ENCODE measurements at regions not wholly inside any gene's neighbourhood (a gene's known extent, or its start where the extent isn't known, plus 50 kb on each side); places are given as distances from the start of the nearest gene placed in this dataset.

- TF ChIP-seq, protein P1, sequence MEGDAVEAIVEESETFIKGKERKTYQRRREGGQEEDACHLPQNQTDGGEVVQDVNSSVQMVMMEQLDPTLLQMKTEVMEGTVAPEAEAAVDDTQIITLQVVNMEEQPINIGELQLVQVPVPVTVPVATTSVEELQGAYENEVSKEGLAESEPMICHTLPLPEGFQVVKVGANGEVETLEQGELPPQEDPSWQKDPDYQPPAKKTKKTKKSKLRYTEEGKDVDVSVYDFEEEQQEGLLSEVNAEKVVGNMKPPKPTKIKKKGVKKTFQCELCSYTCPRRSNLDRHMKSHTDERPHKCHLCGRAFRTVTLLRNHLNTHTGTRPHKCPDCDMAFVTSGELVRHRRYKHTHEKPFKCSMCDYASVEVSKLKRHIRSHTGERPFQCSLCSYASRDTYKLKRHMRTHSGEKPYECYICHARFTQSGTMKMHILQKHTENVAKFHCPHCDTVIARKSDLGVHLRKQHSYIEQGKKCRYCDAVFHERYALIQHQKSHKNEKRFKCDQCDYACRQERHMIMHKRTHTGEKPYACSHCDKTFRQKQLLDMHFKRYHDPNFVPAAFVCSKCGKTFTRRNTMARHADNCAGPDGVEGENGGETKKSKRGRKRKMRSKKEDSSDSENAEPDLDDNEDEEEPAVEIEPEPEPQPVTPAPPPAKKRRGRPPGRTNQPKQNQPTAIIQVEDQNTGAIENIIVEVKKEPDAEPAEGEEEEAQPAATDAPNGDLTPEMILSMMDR (IDR thresholded peaks at IDR 0.05; ENCODE audit: poor library complexity, severe bottlenecking) = no peak
- no peak for TF ChIP-seq POLR2AphosphoS5 (IDR thresholded peaks at IDR 0.05)
- TF ChIP-seq EZH2 (IDR thresholded peaks at IDR 0.05; ENCODE audit: borderline replicate concordance, insufficient read depth, low read length, poor library complexity, severe bottlenecking) = no peak
- TF ChIP-seq SMC3 (conservative IDR thresholded peaks at IDR 0.05; ENCODE audit: poor library complexity) = no peak
- no peak for TF ChIP-seq RAD21 (conservative IDR thresholded peaks at IDR 0.05)
- TF ChIP-seq REST (IDR thresholded peaks at IDR 0.05; ENCODE audit: borderline replicate concordance) = no peak
- TF ChIP-seq EP300 (conservative IDR thresholded peaks at IDR 0.05; ENCODE audit: poor library complexity, severe bottlenecking) = no peak
- TF ChIP-seq TAF1 (IDR thresholded peaks at IDR 0.05; ENCODE audit: low read depth) = no peak
- TF ChIP-seq MXI1 (conservative IDR thresholded peaks at IDR 0.05; ENCODE audit: poor library complexity, severe bottlenecking) = no peak
Measured at GRCh38 chr9:117887941-117888340, 183.7 kb downstream of the TLR4 start.

Measured in neural cell (in vitro differentiated cells).